Hippocampal formation (tissue), 2 donors: ENCODE measurements at regions not wholly inside any gene's neighbourhood (a gene's known extent, or its start where the extent isn't known, plus 50 kb on each side); places are given as distances from the start of the nearest gene placed in this dataset.
"Not testable (repeated sequence)": the region's sequence is repeated elsewhere in the genome, so short reads cannot be mapped to it uniquely, and the experiment has no call there.

Source experiments
- DNase-seq, 2 donors: peaks; one replicate each; lab custom pipeline; 2025; lab: John Stamatoyannopoulos, UW

DNA sequence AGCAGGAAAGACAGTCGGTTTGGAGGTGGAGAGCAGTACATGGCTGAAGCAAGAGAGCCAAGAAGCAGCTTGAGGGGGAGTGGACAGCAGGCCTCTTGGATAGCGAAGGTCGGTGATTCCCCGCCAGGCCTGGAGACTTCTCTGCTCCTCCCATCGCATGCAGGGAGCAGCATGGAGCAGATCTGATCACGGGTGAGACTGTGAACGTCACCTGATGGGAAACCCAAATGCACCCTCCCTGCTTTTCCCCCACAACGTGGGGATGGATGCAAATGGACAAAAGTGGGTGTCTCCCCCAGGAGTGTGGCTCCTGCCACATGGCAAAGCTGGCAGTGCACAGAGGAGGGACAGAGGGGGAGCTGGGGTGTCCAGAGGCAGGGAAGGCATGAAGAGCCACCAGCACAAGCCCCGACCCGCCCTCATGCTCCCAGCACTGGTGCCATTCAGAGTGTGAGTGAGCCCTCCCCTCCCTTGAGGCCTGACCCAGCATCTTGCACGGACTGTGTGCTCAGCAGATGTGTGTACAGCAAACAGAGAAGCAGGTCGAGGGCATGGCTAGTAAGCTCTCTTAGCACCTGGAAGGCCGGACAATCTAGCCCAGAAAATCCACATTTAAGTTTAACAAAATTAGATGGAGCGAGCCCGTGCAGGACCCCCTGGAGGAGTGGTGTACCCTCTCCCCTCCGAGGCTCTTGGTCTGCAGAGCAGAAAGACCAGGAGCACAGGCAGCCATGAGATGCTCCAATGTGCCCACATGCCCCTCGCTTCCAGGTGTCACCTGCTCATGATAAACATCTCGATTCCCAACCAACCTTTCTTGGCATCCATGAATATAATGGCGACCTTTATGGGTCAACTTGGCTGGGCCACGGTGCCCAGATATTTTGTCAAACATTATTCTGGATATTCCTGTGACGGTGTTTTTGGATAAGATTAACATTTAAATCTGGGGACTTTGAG is 661.7 kb downstream of the TBC1D22A start:
- no peak for DNase-seq

DNA sequence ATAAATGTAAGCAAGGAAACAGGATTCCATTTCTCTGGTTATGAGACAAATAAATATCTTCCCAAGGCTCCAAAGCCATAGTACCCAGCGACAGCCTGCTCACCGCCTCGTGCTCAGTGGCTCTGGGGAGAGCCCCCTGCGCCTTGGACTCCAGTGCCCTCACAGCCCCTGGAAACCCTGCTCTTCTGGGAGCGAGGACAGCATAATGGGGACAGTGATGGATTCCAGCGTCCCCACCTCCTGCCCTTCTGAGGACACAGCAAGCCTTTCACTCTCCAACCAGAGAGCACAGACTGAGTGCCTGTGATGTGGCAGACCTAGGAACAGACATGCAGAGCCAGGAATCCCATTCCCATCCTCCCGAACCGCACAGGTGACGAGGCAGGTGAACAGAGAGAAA is 660.8 kb downstream of the TBC1D22A start:
- DNase-seq: no peak

DNA sequence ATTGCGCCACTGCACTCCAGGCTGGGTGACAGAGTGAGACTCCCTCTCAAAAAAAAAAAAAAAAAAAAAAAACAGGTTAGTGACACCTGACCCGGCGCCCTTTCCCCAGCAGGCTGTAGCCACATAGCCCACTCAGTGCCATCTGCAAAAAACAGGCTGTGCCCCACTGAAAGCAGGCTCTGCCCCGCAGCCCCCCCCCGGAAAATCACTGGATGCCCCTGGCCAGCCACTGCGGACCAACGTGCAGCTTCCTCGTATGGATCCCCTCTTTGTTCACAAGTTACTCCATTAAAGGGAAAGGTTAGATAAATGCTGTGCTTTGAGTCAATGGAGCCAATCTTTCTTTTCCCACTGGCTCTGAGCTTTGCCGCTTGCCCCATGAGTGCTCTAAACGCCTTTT is 660.3 kb downstream of the TBC1D22A start:
- no peak for DNase-seq

DNA sequence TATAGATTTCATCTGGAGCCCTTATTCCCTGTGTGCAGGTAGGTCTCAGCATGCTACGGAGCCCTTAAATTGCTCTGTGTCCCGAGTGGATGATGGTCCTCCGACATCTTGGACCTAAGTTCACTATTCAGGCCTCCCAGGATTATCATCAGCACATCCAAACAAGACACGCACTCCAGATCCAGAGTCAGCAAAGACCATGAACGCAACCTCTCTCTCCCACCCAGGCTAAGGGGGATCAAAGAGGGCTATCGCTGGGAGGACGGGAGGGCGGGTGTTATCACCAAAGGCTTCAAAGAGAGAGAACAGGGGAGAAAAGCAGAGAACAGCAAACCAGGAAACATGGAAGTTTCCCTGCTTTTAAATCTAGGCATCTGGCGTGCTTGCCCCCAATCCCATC is 659.4 kb downstream of the TBC1D22A start:
- DNase-seq: no peak

DNA sequence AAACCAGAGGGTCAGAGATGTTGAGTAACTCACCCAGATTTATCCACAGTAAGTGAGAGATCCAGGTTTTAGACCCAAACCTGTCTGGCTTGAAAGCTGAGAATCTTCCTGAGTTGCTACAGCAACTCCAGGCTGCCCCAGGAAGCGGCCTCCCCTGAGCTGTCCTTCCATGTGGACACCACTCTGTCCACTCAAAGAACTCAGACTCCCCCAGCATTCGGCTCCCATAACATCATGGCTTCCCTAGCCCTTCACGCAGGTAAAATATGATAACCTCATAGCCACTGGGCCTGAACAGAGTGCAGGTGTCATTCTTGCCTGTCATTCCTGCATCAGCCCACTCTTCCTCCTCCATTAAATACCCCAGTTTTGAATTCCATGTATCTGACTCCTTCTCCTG is 657.8 kb downstream of the TBC1D22A start:
- no peak for DNase-seq

DNA sequence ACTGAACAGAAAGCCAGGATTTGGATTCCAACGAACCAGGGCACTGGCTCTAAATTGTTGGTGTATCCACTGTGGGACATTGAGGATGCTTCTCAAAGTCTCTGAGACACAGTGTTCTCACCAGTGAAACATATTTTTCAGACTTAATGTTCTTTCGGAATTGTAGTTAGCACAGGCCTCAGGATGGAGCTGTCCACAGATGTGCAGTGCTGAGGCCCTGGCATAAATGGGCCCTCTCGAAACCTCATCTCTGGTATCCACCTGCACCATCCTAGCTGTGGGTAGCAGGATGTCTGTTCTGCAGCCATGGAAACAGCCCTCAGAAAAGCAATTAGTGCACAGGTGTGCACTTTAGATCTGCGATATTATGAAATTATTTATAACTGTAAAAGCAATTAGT is 656.8 kb downstream of the TBC1D22A start:
- DNase-seq: no peak

DNA sequence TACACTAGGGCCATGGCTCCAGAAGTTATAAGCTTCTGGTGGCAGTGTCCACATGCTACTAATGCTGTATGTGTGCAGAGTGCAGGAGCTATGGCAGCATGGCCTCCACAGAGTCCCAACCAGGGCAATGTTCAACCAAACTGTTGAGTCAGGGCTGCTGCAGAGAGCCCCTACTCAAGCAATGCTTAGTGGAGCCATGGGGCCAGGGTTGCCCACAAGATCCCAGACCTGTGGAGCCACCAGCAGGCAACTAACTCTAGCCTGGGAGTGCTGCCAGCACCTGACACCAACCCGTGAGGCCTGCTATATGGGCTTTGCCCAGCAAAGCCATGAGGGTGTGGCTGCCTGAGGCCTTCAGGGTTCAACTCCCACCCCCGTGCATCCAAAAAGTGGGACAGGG is 655.2 kb downstream of the TBC1D22A start:
- no peak for DNase-seq

DNA sequence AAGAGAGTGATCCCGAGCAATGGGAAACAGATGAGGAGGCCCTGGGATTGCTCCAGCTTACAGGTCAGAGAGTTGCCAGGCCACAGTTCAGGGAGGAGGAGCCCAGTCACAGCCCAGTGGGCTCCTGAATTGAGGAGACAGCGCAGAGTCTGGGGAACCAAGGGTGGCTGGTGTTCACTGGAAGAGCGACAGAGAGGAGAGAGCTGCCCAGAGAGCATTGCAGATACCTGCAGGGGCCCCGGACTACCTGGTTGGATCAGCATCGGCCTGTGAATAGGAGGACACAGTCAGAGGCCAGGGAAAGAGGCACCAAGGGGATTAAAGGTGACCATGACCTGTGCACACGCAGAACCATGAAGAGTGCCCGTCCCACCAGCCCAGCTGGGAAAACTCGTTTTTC is 648.6 kb downstream of the TBC1D22A start:
- DNase-seq: no peak

DNA sequence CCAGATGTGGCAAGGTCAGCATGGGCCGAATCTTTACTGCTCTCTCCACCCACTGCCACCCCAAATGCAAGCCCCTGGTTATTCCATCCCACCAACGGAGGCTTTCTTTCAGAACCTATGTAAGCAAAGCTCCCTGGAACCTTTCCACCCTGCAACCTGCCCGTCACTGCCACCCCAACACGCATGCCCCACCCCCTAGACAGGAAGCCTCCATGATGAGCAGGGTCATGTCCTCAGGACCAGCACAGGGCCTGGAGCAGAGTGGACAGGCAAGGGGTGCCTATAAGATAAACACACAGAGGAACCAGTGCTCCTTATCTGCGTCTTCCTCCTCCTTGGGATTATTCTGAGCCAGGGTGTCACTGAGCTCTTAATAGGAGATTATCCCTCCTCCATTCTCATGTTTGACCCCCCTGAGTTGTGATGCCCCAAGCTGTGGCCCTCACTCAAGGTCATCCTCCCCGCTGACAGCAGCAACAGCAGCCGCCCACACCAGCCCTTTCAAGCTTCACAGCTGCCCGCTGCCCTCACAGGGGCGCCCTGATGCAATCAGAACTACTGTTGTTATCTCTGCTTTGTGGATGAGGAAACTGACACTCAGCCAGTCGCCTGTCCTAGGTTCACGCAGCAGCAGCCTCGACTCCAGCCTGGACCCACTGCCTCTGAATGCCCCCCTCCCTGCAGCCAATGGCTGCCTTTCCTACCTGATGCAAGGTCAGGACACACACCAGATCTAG is 647.3 kb downstream of the TBC1D22A start:
- DNase-seq: no peak

DNA sequence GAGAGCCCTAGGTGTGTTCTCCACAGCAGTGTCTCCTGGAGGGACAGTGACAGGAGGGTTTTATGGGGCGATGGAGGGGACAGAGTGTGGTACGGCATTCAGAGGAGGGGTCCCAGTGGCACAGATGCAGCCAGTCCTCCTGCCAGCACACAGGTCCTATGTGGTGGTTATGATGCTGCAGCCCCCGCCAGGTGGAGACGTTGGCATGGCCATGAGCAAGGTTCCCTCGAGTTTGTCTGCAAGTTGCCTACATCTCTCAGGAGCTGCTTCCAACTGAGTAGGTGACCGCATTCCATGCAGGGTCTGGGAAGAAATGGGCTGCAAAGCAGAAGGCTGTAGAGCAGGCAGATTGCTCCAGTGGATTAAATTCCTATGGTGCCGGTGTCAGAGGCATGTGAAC is 646.0 kb downstream of the TBC1D22A start:
- DNase-seq: no peak

DNA sequence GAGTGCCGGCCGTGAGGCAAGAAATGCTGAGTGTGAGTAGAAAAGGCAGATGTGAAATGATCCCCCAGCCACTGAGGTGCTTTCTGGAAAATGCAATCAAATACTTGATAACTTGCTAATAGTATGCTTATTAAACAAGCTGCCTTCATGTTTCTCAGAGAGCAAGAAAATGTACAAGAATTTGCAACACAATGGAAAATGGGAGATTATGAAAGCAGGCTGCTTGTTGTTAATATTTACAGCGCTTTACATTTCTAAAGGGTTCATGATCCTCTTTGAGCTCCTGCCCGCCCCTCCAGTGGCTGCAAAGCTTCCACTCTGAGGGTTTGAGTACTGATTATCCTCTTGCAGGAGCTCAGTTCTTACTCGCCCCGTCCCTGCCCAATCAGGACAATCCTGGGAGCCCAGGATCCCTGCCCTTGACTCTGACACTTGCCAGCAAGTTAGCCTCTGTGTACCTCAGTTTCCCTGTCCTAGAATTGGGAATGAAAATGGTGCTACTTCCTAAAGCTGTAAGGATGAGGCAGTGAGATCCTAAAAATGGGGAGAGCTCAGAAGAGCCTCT is 645.1 kb downstream of the TBC1D22A start:
- DNase-seq: no peak

DNA sequence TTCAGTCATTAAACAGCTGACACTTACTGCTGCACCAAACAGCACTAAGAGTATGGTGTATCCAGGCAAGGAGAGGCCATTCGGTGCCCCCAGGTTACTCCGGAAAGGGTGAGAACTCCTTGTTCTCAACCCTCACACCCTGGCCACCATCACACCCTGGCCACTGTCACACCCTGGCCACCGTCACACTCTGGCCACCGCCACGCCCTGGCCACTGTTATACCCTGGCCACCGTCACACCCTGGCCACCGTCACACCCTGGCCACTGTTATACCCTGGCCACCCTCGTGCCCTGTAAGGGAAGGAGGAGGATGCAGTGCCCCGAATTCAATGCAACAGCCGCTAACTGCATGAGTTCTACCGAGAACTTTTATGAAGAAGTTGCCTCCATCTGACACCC is 644.4 kb downstream of the TBC1D22A start:
- DNase-seq: no peak

DNA sequence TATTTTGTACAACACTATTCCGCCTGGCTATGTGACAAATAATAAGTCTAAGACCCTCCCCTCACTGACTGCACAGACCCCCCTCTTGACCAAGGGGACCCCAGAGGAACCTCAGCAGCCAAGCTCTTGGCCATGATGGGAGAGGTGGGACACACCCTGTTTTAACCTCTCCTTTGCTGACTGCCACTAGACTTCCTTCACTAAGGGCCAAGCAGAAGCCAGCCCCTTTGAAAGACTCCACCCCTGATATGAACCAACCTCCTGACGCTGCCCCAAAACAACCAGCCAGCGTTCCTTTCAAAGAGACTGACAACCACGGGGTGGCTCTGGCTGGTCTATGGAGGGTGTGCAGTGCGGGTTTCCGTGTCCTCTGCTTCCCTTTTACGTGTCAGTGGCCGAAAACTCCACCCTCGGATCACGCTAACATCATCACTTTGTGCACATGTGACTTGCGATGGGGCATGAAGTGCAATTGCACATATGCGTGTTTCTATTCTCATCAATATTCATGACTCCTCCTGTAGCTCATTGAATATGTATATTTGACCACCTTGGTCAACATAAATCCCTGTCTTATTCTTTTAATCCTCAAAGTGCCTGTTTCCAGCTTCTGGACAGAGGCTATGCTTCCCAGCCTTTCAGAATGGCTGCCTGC is 643.9 kb downstream of the TBC1D22A start:
- no peak for DNase-seq

DNA sequence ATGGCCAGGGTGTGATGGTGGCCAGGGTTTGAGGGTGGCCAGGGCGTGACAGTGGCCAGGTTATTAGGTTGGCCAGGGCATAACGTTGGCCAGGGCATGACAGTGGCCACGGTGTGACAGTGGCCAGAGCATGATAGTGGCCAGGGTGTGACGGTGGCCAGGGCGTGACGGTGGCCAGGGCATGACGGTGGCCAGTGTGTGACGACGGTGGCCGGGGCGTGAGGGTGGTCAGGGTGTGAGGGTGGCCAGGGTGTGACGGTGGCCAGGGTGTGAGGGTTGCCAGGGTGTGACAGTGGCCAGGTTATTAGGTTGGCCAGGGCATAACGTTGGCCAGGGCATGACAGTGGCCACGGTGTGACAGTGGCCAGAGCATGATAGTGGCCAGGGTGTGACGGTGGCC is 642.8 kb downstream of the TBC1D22A start:
- DNase-seq: not testable (repeated sequence)

DNA sequence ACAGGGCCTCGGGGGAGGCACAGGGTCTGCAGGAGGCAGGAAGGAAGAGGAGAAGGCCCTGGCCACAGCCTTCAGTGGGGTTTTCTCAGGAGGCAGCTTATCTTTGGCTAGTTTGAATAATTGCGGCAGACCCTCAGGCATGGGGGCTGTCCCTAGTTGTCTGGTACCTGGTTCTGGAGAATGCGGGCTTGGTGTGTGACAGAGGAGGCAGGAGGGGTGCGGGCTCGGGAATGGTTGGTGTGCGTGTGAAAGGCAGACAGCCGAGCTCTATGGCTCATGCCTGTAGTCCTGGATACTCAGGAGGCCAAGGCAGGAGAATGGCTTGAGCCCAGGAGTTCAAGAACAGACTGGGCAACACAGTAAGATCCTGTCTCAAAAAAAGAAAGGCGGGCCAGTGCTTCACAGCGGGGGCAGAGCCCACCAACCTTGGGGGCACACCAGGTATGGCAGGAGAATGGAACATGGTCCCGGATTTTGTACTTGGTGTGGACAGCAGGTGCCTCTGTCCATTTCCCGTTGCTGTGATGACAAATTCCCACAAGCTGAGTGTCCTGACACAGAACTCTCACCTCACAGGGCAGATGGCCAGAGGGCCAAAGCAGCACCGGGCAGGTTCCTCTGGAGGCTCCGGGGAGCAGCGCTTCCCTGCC is 640.6 kb downstream of the TBC1D22A start:
- no peak for DNase-seq

DNA sequence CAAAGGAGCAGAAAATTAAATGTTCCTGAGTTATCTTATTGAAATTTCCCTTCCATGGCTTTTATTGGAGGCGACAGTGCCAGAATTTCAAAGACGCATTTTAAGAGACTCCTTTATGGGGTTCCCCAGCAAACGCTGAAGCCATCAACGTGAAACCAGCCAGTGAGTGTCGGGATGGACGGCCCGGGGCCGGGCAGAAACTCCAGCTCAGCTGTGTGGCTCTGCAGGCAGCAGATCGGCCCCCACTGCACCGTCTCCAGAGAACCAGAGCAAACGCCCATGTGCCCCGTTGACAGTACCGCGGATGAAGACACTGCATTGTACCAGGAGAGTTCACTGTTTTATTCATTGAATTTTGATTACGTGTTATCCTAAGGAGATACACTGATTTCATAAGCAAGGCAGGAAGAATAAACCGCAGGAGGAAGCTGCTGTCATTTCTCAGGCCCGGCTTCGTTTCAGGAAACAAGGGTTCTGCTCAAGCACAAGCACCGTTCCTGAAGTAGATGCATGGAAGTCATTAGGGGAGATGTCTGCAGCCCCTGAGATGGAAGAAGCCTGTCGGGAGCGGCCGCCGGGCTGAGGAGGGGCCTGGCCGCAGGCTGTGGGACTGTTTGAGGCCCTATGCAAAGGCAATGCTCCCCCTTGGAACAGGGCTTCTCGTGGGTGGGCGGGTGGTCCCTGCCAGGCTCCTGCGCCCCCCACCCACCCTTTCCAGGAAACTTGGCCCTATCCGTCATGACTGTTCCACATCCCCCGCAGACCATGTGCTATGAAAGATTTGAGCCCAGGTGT is 639.7 kb downstream of the TBC1D22A start:
- DNase-seq: no peak

DNA sequence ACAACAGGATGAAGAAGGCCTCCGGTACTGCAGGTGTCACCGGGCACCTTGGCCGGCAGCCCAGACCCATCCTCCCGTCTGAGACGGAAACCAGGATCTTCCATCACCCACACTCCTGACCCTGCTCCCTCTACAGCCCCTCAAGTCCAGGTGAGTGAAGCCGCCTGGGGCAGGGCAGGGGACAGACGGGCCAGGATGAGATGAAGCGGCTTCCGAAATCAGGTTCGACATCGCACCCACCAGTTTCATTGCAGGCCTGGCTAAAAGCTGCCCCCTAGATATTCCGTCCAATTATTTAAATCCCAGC is 639.1 kb downstream of the TBC1D22A start:
- DNase-seq: no peak

DNA sequence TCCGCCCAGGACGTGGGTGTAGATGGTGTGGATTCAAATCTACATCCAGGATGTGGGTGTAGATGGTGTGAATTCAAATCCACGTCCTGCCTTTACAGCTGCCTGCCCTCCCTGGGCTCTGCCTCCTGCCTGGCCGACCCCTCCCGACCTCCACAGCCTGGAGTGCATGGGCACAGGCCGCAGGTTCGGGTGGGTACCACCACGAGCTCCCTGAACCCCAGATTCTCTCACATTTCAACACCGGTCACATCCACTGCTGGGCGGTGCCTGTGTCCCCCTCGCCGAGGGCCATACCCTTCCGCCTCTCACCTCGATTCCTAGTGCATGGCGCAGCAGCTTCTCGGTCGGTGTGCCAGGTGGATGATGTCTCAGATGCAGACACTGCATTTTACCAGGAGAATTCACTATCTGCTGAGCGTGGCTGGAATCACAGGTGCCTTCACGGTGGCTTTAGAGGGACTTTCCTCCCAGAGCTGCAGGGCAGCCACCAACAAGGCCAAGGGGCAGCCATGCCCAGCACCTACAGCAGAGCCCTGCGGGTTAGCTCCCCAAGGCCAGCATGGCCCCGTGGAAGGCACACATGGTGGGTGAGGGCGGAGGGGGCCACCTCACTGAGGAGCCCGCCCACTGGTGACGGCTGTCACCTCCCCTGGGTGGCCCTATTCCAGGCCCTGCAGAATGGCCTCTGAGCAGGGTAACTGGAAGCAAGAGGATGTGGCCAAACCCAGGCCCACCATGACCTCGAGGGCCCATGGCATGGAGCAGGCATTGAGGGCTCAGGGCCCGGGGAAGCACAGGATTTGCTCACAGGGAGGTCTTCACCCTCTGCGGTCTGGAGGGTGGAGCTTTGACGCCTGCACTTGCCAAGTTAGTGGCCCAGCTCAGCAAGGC is 638.5 kb downstream of the TBC1D22A start:
- DNase-seq: no peak

DNA sequence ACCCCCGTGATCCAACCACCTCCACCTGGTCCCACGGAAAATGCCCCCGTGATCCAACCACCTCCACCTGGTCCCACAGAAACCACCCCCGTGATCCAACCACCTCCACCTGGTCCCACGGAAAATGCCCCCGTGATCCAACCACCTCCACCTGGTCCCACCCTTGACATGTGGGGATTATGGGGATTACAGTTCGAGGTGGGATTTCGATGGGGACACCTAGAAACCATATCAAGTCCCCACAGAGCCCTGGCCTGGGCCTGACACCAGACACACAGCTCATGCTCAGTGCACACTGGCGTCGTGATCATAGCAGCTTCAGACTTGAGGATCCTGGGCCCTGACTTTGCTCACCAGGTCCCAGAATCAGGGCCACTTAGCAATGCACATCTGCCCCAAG is 637.7 kb downstream of the TBC1D22A start:
- not testable (repeated sequence) for DNase-seq
